ENCODE measurements at regions not wholly inside any gene's neighbourhood (a gene's known extent, or its start where the extent isn't known, plus 50 kb on each side); places are given as distances from the start of the nearest gene placed in this dataset.

GRCh38 chr7:142308326-142308725 is 50.5 kb upstream of the PRSS58 start:
- no peak overlapping the region for H3K4me3 ChIP-seq
- no peak overlapping the region for H3K27ac ChIP-seq
- DNase-seq (ENCODE audit: low spot score): no peak
- no peaks in the 10 kb centered on the region for H3K27me3 ChIP-seq (replicated peaks; ENCODE audit: insufficient read depth)
- TF ChIP-seq POLR2A (IDR thresholded peaks at IDR 0.05) (no peak), CTCF (IDR thresholded peaks at IDR 0.05) (no peak)
- no peaks in the 10 kb centered on the region for H3K9me3 ChIP-seq
- 81% methylated on average over 4 of the region's 4 CpGs for WGBS
- no peaks in the 10 kb centered on the region for H3K36me3 ChIP-seq
- intact Hi-C loops (cut with DNase I): no loop called here
- H3K4me1 ChIP-seq (replicated peaks): no peaks in the 10 kb centered on the region

Small RNAs in the stretch of these regions (small RNA-seq; reads per million reads assigned to genes)
- 0 reads per million in 2 donors for gene TRBV5-2
- 0 reads per million in 2 donors for gene TRBV8-1
- gene TRBV8-2: 0 reads per million in 2 donors
